GM23338 (cell line): ENCODE measurements at regions not wholly inside any gene's neighbourhood (a gene's known extent, or its start where the extent isn't known, plus 50 kb on each side); places are given as distances from the start of the nearest gene placed in this dataset.

Experiments used
- ATAC-seq: fragments of 200-7000 bp; cut with Tn5 transposase; 3 replicates; pipeline ENCODE4 v1.9.1; 2020
- DNase-seq: peaks from one replicate; pipeline ENCODE4 v3.0.0-alpha.2; 2015; ENCODE audit warnings: low spot score
- H2AFZ ChIP-seq: fragments of 200-600 bp; sonication (generic); 2 replicates; pipeline ENCODE4 v1.8.0; 2016; ENCODE audit warnings: antibody characterized with exemption, mild to moderate bottlenecking, moderate library complexity
- H3F3A ChIP-seq: fragments of 200-600 bp; sonication (generic); replicated peaks from 2 replicates; pipeline ENCODE4 v1.8.0; 2017; ENCODE audit warnings: antibody characterized with exemption, mixed run types, low read depth
- H3K27ac ChIP-seq: fragments of 200-600 bp; sonication (generic); 2 replicates; pipeline ENCODE4 v1.6.1; 2016; ENCODE audit warnings: low read depth
- H3K27me3 ChIP-seq: fragments of 200-600 bp; sonication (generic); 2 replicates; pipeline ENCODE4 v1.8.0; 2016; ENCODE audit warnings: mild to moderate bottlenecking, mixed run types, moderate library complexity; ENCODE audit not compliant: insufficient read depth
- H3K36me3 ChIP-seq: fragments of 200-600 bp; sonication (generic); 2 replicates; pipeline ENCODE4 v1.8.0; 2016; ENCODE audit warnings: mild to moderate bottlenecking; ENCODE audit not compliant: insufficient read depth
- H3K4me1 ChIP-seq: fragments of 200-600 bp; sonication (generic); 2 replicates; pipeline ENCODE4 v1.8.0; 2016; ENCODE audit warnings: mild to moderate bottlenecking, moderate library complexity; ENCODE audit not compliant: insufficient read depth
- H3K4me2 ChIP-seq: fragments of 200-600 bp; sonication (generic); 2 replicates; pipeline ENCODE4 v1.7.1; 2017; ENCODE audit warnings: mixed run types
- H3K4me3 ChIP-seq: fragments of 200-600 bp; sonication (generic); 2 replicates; pipeline ENCODE4 v1.6.1; 2016; ENCODE audit warnings: mixed run types
- H3K79me2 ChIP-seq: fragments of 200-600 bp; sonication (generic); replicated peaks from 2 replicates; pipeline ENCODE4 v1.8.0; 2017; ENCODE audit warnings: mild to moderate bottlenecking; ENCODE audit not compliant: insufficient read depth
- H3K9me2 ChIP-seq: fragments of 200-600 bp; sonication (generic); 2 replicates; pipeline ENCODE4 v1.8.0; 2017; ENCODE audit not compliant: insufficient read depth
- H4K20me1 ChIP-seq: fragments of 200-600 bp; sonication (generic); replicated peaks from 2 replicates; pipeline ENCODE4 v1.8.0; 2017; ENCODE audit warnings: mild to moderate bottlenecking; ENCODE audit not compliant: insufficient read depth
- H3K27ac Mint-ChIP-seq: 2 replicates; pipeline ENCODE4 v1.8.0; 2020; ENCODE audit warnings: inconsistent platforms, mild to moderate bottlenecking, moderate library complexity, mixed read lengths
- H3K27me3 Mint-ChIP-seq: 3 replicates; pipeline ENCODE4 v1.8.0; 2022; ENCODE audit warnings: low read depth, mild to moderate bottlenecking, moderate library complexity, mixed read lengths, inconsistent platforms; ENCODE audit not compliant: insufficient read depth, poor library complexity
- H3K36me3 Mint-ChIP-seq: 3 replicates; pipeline ENCODE4 v1.8.0; 2021; ENCODE audit warnings: low read depth, mild to moderate bottlenecking, inconsistent platforms, moderate library complexity, mixed read lengths
- H3K4me1 Mint-ChIP-seq: 3 replicates; pipeline ENCODE4 v1.8.0; 2020; ENCODE audit warnings: mild to moderate bottlenecking, inconsistent platforms, mixed read lengths
- H3K4me3 Mint-ChIP-seq: 3 replicates; pipeline ENCODE4 v1.8.0; 2021; ENCODE audit warnings: moderate library complexity, mild to moderate bottlenecking, inconsistent platforms, mixed read lengths
- H3K9me3 Mint-ChIP-seq: 3 replicates; pipeline ENCODE4 v1.8.0; 2020; ENCODE audit warnings: moderate library complexity, mild to moderate bottlenecking, inconsistent platforms, mixed read lengths
- CREB1 ChIP-seq: fragments of 250-450 bp; sonication (Bioruptor Pico); IDR thresholded peaks from 2 replicates; pipeline ENCODE4 v1.5.0; 2020; ENCODE audit warnings: low read depth, mild to moderate bottlenecking, moderate library complexity
- EZH2 ChIP-seq: fragments of 200-600 bp; sonication (generic); IDR thresholded peaks from one replicate; pipeline ENCODE4 v1.8.0; 2017; ENCODE audit warnings: antibody characterized with exemption, mild to moderate bottlenecking, low read depth; ENCODE audit not compliant: unreplicated experiment
- EZH2phosphoT487 ChIP-seq: fragments of 200-600 bp; sonication (generic); IDR thresholded peaks from one replicate; pipeline ENCODE4 v1.8.1; 2018; ENCODE audit warnings: antibody characterized with exemption; ENCODE audit not compliant: unreplicated experiment
- JUNB ChIP-seq: IDR thresholded peaks from one replicate; pipeline ENCODE4 v1.6.1; 2016; ENCODE audit warnings: antibody characterized with exemption; ENCODE audit not compliant: unreplicated experiment
- NANOG ChIP-seq: IDR thresholded peaks from 2 replicates; pipeline ENCODE4 v1.6.1; 2016; ENCODE audit warnings: antibody characterized with exemption, borderline replicate concordance
- POLR2AphosphoS5 ChIP-seq: IDR thresholded peaks from 2 replicates; pipeline ENCODE4 v1.6.1; 2016; ENCODE audit warnings: antibody characterized with exemption, low read depth
- STAT1 ChIP-seq: IDR thresholded peaks from one replicate; pipeline ENCODE4 v1.6.1; 2016; ENCODE audit warnings: antibody characterized with exemption; ENCODE audit not compliant: unreplicated experiment
- ZNF114 ChIP-seq: fragments of 250-450 bp; sonication (Bioruptor Pico); IDR thresholded peaks from 2 replicates; pipeline ENCODE4 v1.5.0; 2020; ENCODE audit warnings: mild to moderate bottlenecking, moderate library complexity
- ZNF331 ChIP-seq: fragments of 250-450 bp; sonication (Bioruptor Pico); IDR thresholded peaks from 2 replicates; pipeline ENCODE4 v1.5.0; 2020; ENCODE audit warnings: low read depth, mild to moderate bottlenecking, moderate library complexity
- TF ChIP-seq, protein P1 (sequence below): fragments of 250-450 bp; sonication (Bioruptor Pico); IDR thresholded peaks from 2 replicates; pipeline ENCODE4 v1.5.0; 2020; ENCODE audit warnings: mild to moderate bottlenecking, moderate library complexity
- TF ChIP-seq, protein P2 (sequence below): IDR thresholded peaks from 2 replicates; pipeline ENCODE4 v1.6.1; 2016; ENCODE audit warnings: antibody characterized with exemption
- TF ChIP-seq, protein P3 (sequence below): IDR thresholded peaks from one replicate; pipeline ENCODE4 v1.6.1; 2018; ENCODE audit warnings: antibody characterized with exemption; ENCODE audit not compliant: unreplicated experiment
- TF ChIP-seq, protein P4 (sequence below), 2 experiments: fragments of 200-600 bp in 1 of 2; sonication (generic) in 1 of 2; conservative IDR thresholded peaks; 2 replicates each; pipeline versions ENCODE4 v1.5.1 to v1.6.1; 2016 to 2017; ENCODE audit warnings: antibody characterized with exemption in 2 of 2, low read depth in 2 of 2, mild to moderate bottlenecking in 2 of 2, moderate library complexity in 1 of 2

DNA sequence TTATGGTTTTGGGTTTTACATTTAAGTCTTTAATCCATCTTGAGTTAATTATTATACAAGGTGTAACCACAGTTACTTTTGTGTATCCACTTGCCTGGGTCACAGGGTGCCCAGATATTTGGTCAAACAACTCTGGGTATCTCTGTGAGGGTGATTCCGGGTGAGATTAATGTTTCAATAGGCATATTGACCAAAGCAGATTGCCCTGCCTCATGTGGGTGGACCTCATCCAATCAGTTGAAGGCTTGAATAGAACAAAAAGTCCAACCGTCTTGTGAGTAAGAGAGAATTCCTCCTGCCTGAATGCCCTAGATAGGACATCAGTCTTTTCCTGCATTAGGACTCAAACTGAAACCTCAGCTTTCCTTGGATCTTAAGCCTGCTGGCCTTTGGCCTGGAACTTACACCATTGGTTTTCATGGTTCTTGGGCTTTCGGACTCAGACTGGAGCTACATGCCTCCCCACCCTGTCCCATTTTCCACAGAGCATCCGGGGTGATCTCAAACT, 68.9 kb upstream of the ST8SIA6 start:
- Histone ChIP-seq H2AFZ (no peak overlapping the region), H3K4me3 (no peak overlapping the region), H4K20me1 (no peaks in the 10 kb centered on the region), H3K4me1 (peaks cover 8% of the 10 kb centered on the region), H3K79me2 (no peaks in the 10 kb centered on the region), H3K36me3 (no peaks in the 10 kb centered on the region), H3F3A (no peaks in the 10 kb centered on the region; the same call in 1 of the 2 replicates), H3K4me2 (no peak overlapping the region), H3K27me3 (no peaks in the 10 kb centered on the region), H3K9me2 (no peaks in the 10 kb centered on the region; the same call in 1 of the 2 replicates), H3K27ac (no peak overlapping the region)
- Mint-ChIP-seq H3K4me3 (no peak overlapping the region), H3K9me3 (peaks cover 2% of the 10 kb centered on the region; the same call in 2 of the 3 replicates), H3K27me3 (no peaks in the 10 kb centered on the region), H3K27ac (no peak overlapping the region), H3K36me3 (no peaks in the 10 kb centered on the region), H3K4me1 (peaks cover 7% of the 10 kb centered on the region; the same call in 2 of the 3 replicates)
- TF ChIP-seq EZH2phosphoT487 (no peak), EZH2 (no peak), ZNF331 (CRISPR knock-in tag) (no peak), CREB1 (CRISPR knock-in tag) (no peak), ZNF114 (CRISPR knock-in tag) (no peak), NANOG (no peak), STAT1 (no peak), JUNB (no peak), POLR2AphosphoS5 (no peak)
- TF ChIP-seq, protein P1, sequence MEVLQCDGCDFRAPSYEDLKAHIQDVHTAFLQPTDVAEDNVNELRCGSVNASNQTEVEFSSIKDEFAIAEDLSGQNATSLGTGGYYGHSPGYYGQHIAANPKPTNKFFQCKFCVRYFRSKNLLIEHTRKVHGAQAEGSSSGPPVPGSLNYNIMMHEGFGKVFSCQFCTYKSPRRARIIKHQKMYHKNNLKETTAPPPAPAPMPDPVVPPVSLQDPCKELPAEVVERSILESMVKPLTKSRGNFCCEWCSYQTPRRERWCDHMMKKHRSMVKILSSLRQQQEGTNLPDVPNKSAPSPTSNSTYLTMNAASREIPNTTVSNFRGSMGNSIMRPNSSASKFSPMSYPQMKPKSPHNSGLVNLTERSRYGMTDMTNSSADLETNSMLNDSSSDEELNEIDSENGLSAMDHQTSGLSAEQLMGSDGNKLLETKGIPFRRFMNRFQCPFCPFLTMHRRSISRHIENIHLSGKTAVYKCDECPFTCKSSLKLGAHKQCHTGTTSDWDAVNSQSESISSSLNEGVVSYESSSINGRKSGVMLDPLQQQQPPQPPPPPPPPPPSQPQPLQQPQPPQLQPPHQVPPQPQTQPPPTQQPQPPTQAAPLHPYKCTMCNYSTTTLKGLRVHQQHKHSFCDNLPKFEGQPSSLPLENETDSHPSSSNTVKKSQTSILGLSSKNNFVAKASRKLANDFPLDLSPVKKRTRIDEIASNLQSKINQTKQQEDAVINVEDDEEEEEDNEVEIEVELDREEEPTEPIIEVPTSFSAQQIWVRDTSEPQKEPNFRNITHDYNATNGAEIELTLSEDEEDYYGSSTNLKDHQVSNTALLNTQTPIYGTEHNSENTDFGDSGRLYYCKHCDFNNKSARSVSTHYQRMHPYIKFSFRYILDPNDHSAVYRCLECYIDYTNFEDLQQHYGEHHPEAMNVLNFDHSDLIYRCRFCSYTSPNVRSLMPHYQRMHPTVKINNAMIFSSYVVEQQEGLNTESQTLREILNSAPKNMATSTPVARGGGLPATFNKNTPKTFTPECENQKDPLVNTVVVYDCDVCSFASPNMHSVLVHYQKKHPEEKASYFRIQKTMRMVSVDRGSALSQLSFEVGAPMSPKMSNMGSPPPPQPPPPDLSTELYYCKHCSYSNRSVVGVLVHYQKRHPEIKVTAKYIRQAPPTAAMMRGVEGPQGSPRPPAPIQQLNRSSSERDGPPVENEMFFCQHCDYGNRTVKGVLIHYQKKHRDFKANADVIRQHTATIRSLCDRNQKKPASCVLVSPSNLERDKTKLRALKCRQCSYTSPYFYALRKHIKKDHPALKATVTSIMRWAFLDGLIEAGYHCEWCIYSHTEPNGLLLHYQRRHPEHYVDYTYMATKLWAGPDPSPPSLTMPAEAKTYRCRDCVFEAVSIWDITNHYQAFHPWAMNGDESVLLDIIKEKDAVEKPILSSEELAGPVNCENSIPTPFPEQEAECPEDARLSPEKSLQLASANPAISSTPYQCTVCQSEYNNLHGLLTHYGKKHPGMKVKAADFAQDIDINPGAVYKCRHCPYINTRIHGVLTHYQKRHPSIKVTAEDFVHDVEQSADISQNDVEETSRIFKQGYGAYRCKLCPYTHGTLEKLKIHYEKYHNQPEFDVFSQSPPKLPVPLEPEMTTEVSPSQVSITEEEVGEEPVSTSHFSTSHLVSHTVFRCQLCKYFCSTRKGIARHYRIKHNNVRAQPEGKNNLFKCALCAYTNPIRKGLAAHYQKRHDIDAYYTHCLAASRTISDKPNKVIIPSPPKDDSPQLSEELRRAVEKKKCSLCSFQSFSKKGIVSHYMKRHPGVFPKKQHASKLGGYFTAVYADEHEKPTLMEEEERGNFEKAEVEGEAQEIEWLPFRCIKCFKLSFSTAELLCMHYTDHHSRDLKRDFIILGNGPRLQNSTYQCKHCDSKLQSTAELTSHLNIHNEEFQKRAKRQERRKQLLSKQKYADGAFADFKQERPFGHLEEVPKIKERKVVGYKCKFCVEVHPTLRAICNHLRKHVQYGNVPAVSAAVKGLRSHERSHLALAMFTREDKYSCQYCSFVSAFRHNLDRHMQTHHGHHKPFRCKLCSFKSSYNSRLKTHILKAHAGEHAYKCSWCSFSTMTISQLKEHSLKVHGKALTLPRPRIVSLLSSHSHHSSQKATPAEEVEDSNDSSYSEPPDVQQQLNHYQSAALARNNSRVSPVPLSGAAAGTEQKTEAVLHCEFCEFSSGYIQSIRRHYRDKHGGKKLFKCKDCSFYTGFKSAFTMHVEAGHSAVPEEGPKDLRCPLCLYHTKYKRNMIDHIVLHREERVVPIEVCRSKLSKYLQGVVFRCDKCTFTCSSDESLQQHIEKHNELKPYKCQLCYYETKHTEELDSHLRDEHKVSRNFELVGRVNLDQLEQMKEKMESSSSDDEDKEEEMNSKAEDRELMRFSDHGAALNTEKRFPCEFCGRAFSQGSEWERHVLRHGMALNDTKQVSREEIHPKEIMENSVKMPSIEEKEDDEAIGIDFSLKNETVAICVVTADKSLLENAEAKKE: no peak
- TF ChIP-seq, protein P2, sequence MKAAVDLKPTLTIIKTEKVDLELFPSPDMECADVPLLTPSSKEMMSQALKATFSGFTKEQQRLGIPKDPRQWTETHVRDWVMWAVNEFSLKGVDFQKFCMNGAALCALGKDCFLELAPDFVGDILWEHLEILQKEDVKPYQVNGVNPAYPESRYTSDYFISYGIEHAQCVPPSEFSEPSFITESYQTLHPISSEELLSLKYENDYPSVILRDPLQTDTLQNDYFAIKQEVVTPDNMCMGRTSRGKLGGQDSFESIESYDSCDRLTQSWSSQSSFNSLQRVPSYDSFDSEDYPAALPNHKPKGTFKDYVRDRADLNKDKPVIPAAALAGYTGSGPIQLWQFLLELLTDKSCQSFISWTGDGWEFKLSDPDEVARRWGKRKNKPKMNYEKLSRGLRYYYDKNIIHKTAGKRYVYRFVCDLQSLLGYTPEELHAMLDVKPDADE: no peak
- TF ChIP-seq, protein P3, sequence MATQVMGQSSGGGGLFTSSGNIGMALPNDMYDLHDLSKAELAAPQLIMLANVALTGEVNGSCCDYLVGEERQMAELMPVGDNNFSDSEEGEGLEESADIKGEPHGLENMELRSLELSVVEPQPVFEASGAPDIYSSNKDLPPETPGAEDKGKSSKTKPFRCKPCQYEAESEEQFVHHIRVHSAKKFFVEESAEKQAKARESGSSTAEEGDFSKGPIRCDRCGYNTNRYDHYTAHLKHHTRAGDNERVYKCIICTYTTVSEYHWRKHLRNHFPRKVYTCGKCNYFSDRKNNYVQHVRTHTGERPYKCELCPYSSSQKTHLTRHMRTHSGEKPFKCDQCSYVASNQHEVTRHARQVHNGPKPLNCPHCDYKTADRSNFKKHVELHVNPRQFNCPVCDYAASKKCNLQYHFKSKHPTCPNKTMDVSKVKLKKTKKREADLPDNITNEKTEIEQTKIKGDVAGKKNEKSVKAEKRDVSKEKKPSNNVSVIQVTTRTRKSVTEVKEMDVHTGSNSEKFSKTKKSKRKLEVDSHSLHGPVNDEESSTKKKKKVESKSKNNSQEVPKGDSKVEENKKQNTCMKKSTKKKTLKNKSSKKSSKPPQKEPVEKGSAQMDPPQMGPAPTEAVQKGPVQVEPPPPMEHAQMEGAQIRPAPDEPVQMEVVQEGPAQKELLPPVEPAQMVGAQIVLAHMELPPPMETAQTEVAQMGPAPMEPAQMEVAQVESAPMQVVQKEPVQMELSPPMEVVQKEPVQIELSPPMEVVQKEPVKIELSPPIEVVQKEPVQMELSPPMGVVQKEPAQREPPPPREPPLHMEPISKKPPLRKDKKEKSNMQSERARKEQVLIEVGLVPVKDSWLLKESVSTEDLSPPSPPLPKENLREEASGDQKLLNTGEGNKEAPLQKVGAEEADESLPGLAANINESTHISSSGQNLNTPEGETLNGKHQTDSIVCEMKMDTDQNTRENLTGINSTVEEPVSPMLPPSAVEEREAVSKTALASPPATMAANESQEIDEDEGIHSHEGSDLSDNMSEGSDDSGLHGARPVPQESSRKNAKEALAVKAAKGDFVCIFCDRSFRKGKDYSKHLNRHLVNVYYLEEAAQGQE: no peak
- TF ChIP-seq, protein P4, sequence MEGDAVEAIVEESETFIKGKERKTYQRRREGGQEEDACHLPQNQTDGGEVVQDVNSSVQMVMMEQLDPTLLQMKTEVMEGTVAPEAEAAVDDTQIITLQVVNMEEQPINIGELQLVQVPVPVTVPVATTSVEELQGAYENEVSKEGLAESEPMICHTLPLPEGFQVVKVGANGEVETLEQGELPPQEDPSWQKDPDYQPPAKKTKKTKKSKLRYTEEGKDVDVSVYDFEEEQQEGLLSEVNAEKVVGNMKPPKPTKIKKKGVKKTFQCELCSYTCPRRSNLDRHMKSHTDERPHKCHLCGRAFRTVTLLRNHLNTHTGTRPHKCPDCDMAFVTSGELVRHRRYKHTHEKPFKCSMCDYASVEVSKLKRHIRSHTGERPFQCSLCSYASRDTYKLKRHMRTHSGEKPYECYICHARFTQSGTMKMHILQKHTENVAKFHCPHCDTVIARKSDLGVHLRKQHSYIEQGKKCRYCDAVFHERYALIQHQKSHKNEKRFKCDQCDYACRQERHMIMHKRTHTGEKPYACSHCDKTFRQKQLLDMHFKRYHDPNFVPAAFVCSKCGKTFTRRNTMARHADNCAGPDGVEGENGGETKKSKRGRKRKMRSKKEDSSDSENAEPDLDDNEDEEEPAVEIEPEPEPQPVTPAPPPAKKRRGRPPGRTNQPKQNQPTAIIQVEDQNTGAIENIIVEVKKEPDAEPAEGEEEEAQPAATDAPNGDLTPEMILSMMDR (conservative IDR thresholded peaks at IDR 0.05; ENCODE audit: low read depth in 2 of 2): no peak
- DNase-seq (no peak), ATAC-seq (no peak)
